Gastroesophageal sphincter (tissue), 4 donors: ENCODE measurements at regions not wholly inside any gene's neighbourhood (a gene's known extent, or its start where the extent isn't known, plus 50 kb on each side); places are given as distances from the start of the nearest gene placed in this dataset.

ENCODE experiments used
- ATAC-seq: fragments of 150-250 bp; one replicate; pipeline ENCODE4 v1.9.1; 2016; ENCODE audit warnings: mild to moderate bottlenecking, moderate library complexity
- H3K27ac ChIP-seq, 4 donors: fragments of 200-600 bp; sonication (generic) in 3 of 4; 1 replicate in 3 of 4; 2 replicates in 1 of 4; pipeline ENCODE4 v1.5.1; 2016 to 2019
- H3K27me3 ChIP-seq: fragments of 200-600 bp; sonication (generic); one replicate; pipeline ENCODE4 v1.5.1; 2019
- H3K36me3 ChIP-seq, 2 donors: fragments of 200-600 bp; sonication (generic); one replicate each; pipeline ENCODE4 v1.5.1; 2019; ENCODE audit warnings: control low read depth in 1 of 2
- H3K4me1 ChIP-seq, 3 donors: fragments of 200-600 bp; sonication (generic); 1 replicate in 2 of 3; 2 replicates in 1 of 3; pipeline ENCODE4 v1.5.1; 2016 to 2019; ENCODE audit warnings: control low read depth in 2 of 3
- H3K4me3 ChIP-seq, 2 donors: fragments of 200-600 bp; sonication (generic); one replicate each; pipeline ENCODE4 v1.5.1; 2019; ENCODE audit warnings: mild to moderate bottlenecking in 1 of 2, moderate library complexity in 1 of 2
- H3K9me3 ChIP-seq, 3 donors: fragments of 200-600 bp; sonication (generic); one replicate each; pipeline ENCODE4 v1.5.1; 2017 to 2019; ENCODE audit warnings: control low read depth in 2 of 3
- CTCF ChIP-seq, 4 experiments: fragments of 200-600 bp in 2 of 4; fragments of 450-650 bp in 2 of 4; sonication (generic) in 1 of 4; IDR thresholded peaks; one replicate each; pipeline ENCODE4 v1.5.1; 2017 to 2019; ENCODE audit warnings: antibody characterized with exemption in 4 of 4, mild to moderate bottlenecking in 2 of 4, moderate library complexity in 2 of 4
- EP300 ChIP-seq: sonication (generic); formaldehyde crosslinking; IDR thresholded peaks from one replicate; pipeline ENCODE4 v1.6.1; 2017; ENCODE audit warnings: antibody characterized with exemption, mild to moderate bottlenecking
- POLR2A ChIP-seq, 2 donors: fragments of 450-650 bp; IDR thresholded peaks; one replicate each; pipeline ENCODE4 v1.6.1; 2017; ENCODE audit warnings: antibody characterized with exemption in 2 of 2, mild to moderate bottlenecking in 2 of 2, moderate library complexity in 1 of 2
- POLR2AphosphoS5 ChIP-seq: sonication (generic); formaldehyde crosslinking; IDR thresholded peaks from one replicate; pipeline ENCODE4 v1.6.1; 2017; ENCODE audit warnings: antibody characterized with exemption
- WGBS, 2 donors: methylation state at CpG; one replicate each; pipeline ENCODE4 v1.1.5; 2018; ENCODE audit warnings: low coverage in 1 of 2; 5-methylcytosine and 5-hydroxymethylcytosine counted together

DNA sequence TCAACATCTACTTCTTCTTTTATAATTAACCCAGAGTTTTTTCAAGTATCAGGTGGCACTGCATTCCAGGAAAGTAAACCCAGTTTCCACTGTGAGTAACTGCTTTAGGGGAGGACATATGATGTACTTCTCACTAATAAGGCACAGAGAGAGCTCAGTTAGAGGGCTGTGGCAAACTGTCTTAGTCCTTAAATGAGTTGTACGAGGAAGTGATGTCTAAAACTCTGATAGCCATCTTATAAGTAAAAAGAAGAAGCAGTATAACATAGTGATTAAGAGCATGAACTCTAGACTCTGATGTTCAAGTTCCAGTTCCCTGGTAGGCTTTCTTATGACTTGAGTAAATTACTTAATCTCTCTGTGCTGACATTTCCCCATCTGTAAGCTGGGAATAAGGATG is 58.7 kb upstream of the PTGS2 start:
- no peak overlapping the region for H3K27ac ChIP-seq
- ATAC-seq: no peak
- TF ChIP-seq CTCF (IDR thresholded peaks at IDR 0.05) (no peak), POLR2AphosphoS5 (no peak), POLR2A (IDR thresholded peaks at IDR 0.05) (no peak), EP300 (no peak)
- H3K9me3 ChIP-seq: no peaks in the 10 kb centered on the region
- no peaks in the 10 kb centered on the region for H3K27me3 ChIP-seq
- no peaks in the 10 kb centered on the region for H3K36me3 ChIP-seq
- no peaks in the 10 kb centered on the region for H3K4me1 ChIP-seq
- WGBS, 2 donors: 71 to 100% methylated on average over 1 of the region's 1 CpG
- no peak overlapping the region for H3K4me3 ChIP-seq

DNA sequence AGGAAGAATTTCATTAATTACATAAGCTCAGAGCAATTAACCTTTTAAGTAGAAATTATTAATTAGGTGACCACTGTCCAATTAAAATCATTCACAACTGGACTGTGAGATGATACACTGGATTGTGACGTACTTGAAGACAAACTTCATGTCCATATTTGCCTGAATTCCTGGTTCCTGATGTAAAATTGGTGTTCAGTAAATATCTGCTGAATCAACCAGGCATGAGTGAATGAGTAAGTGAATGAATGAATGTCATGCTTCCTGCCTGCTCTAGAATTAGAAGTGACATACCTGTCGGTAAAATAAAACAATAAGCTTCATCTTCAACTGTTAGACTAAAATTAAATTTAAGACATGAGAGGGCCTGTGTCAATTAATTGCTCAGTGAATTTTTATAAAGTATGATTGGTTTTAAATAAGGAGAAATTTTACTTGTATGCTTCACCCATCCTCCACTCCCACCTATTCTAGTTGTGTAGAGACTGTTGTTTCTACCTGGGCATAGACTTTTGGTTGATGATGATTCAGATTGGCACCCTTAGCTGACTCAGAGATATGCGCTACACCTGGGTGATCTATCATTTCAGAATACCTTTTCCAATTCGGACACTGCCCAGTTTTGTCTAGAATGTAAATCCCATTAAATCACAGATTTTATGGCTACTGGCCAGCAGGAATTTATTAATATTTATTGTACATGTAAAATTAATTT is 56.9 kb upstream of the PTGS2 start:
- no peaks in the 10 kb centered on the region for H3K36me3 ChIP-seq
- no peaks in the 10 kb centered on the region for H3K9me3 ChIP-seq
- no peaks in the 10 kb centered on the region for H3K27me3 ChIP-seq
- no peak overlapping the region for H3K4me3 ChIP-seq
- no peaks in the 10 kb centered on the region for H3K4me1 ChIP-seq
- 95 to 97% methylated on average over 4 of the region's 4 CpGs for WGBS, 2 donors
- H3K27ac ChIP-seq: no peak overlapping the region
- no peak for ATAC-seq
- TF ChIP-seq EP300 (no peak), CTCF (IDR thresholded peaks at IDR 0.05) (no peak), POLR2AphosphoS5 (no peak), POLR2A (IDR thresholded peaks at IDR 0.05) (no peak)

- no peaks in the 10 kb centered on the region for H3K36me3 ChIP-seq
- H3K4me1 ChIP-seq: no peaks in the 10 kb centered on the region
- ATAC-seq: no peak
- no peak overlapping the region for H3K4me3 ChIP-seq
- no peaks in the 10 kb centered on the region for H3K9me3 ChIP-seq
- TF ChIP-seq EP300 (no peak), POLR2AphosphoS5 (no peak), CTCF (IDR thresholded peaks at IDR 0.05) (no peak), POLR2A (IDR thresholded peaks at IDR 0.05) (no peak)
- no peaks in the 10 kb centered on the region for H3K27me3 ChIP-seq
- WGBS, 2 donors: 100% methylated on average over 1 of the region's 1 CpG
- no peak overlapping the region for H3K27ac ChIP-seq
These were observed 55.2 kb upstream of the PTGS2 start for GRCh38 chr1:186735463-186735862.

DNA sequence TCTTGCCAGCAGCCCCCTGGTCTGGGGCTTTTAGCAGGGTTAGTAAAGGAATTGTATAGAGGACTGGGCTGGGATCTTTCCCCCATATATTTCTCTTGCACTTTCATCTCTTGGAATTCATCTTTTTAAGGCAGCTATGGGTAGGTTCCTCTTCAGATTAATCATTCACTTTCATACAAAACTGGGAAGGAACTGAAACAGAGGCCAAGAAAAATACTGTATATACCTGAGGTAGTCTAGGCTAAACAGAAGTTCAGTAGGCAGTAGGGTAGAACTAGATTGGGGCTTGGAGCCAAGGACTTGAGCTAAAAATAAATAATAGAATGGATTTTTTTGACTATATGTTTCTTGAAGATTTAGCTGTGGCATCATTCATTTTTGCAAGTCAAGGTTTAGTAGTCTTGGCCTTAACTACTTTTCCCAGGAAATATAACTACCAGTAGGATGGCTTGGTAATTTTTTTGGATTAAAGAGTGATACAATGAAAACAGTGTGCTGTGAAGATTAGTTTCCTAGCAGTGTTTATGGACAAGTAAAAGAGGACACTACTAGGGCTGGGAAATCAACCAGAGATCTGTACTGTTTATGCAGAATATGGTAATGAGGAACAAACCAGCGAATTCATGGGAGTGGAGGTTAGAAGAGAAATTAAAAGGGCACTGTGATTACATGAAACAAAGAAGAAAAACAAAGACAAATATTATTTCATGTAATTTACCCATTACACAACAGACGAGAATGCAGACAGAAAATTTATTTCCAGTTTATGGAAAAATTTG is 50.9 kb upstream of the PTGS2 start:
- Histone ChIP-seq H3K4me3 (no peak overlapping the region), H3K27ac (no peak overlapping the region), H3K4me1 (no peaks in the 10 kb centered on the region), H3K36me3 (no peaks in the 10 kb centered on the region), H3K9me3 (no peaks in the 10 kb centered on the region), H3K27me3 (no peaks in the 10 kb centered on the region)
- WGBS, 2 donors: 81 to 83% methylated on average over 2 of the region's 2 CpGs
- TF ChIP-seq CTCF (IDR thresholded peaks at IDR 0.05): no peak
- no peak for TF ChIP-seq EP300
- no peak for TF ChIP-seq POLR2AphosphoS5
- no peak for TF ChIP-seq POLR2A (IDR thresholded peaks at IDR 0.05)
- ATAC-seq: no peak
